ENCODE measurements at regions not wholly inside any gene's neighbourhood (a gene's known extent, or its start where the extent isn't known, plus 50 kb on each side); places are given as distances from the start of the nearest gene placed in this dataset.

GRCh38 chr4:116953947-116954346 lies 131.4 kb downstream of the TRAM1L1 start:
- no peaks in the 10 kb centered on the region for H3K36me3 Mint-ChIP-seq (ENCODE audit: low read depth)
- no peak for TF ChIP-seq CTCF (conservative IDR thresholded peaks at IDR 0.05)
- H3K4me3 Mint-ChIP-seq = no peak overlapping the region
- H3K4me1 Mint-ChIP-seq = peaks cover 3% of the 10 kb centered on the region
- no peak overlapping the region for H3K27ac Mint-ChIP-seq (ENCODE audit: unreplicated experiment)
- DNase-seq (ENCODE audit: low read depth, low spot score) = no peak
- no peaks in the 10 kb centered on the region for H3K27me3 Mint-ChIP-seq (ENCODE audit: low read depth)
- H3K9me3 Mint-ChIP-seq = no peaks in the 10 kb centered on the region

DNA sequence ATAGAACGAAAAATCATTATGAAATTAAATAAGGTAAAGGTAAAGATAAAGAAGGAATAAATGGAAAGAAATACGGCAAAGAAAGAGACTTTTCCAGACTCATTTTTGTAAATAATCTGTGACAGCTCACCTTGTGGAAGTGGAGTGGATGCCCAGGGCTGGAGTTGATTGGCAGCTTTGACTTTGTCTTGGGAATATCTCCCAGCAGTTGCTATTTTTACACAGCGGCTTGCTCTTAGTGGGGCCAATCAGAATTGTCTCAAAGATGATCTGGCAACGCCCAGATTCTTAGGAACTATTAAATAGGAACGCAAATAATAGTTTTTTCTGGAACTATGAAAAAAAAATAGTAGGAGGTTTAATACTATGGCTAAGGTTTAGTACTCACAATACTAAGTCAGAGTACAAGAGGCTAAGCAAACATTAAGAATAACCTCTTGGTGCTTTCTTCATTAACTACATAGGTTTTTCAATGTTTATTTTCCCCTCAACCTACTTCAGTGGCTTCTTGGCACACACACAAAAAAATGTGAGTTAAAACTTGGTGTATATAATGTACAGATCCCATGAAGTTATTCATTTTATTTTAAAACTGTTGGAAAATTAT lies 132.7 kb downstream of the TRAM1L1 start:
- Mint-ChIP-seq H3K4me3 (no peak overlapping the region), H3K9me3 (no peaks in the 10 kb centered on the region), H3K27ac (ENCODE audit: unreplicated experiment) (no peak overlapping the region), H3K4me1 (peaks cover 3% of the 10 kb centered on the region), H3K27me3 (ENCODE audit: low read depth) (no peaks in the 10 kb centered on the region), H3K36me3 (ENCODE audit: low read depth) (no peaks in the 10 kb centered on the region)
- DNase-seq (ENCODE audit: low read depth, low spot score) = no peak
- no peak for TF ChIP-seq CTCF (conservative IDR thresholded peaks at IDR 0.05)

DNA sequence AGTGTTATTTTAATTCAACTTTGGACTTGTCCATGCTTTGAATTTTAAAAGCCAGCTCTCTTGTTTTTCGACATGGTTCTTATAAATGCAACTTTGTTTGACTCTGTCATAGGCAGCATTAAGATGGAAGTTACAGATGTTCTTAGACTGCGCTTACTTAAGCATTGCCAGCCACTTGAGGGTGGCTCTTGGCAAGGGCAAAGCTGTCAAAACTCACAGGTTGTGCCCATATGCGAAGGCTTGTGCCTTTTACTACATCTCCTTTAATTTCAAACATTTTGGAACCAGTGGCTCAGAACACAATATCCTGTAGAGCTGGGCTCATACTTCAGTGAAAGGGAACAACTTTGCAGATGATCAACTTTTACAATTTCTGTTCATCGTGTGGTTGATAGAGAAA lies 135.5 kb downstream of the TRAM1L1 start:
- TF ChIP-seq CTCF (conservative IDR thresholded peaks at IDR 0.05) = no peak
- no peaks in the 10 kb centered on the region for H3K27me3 Mint-ChIP-seq (ENCODE audit: low read depth)
- H3K9me3 Mint-ChIP-seq = no peaks in the 10 kb centered on the region
- DNase-seq (ENCODE audit: low read depth, low spot score) = no peak
- no peak overlapping the region for H3K27ac Mint-ChIP-seq (ENCODE audit: unreplicated experiment)
- H3K4me1 Mint-ChIP-seq = no peaks in the 10 kb centered on the region
- no peaks in the 10 kb centered on the region for H3K36me3 Mint-ChIP-seq (ENCODE audit: low read depth)
- no peak overlapping the region for H3K4me3 Mint-ChIP-seq

GRCh38 chr4:116942315-116942714 lies 143.1 kb downstream of the TRAM1L1 start:
- no peaks in the 10 kb centered on the region for H3K9me3 Mint-ChIP-seq
- H3K27ac Mint-ChIP-seq (ENCODE audit: unreplicated experiment) = no peak overlapping the region
- no peaks in the 10 kb centered on the region for H3K4me1 Mint-ChIP-seq
- TF ChIP-seq CTCF (conservative IDR thresholded peaks at IDR 0.05) = no peak
- H3K4me3 Mint-ChIP-seq = no peak overlapping the region
- no peaks in the 10 kb centered on the region for H3K36me3 Mint-ChIP-seq (ENCODE audit: low read depth)
- no peak for DNase-seq (ENCODE audit: low read depth, low spot score)
- no peaks in the 10 kb centered on the region for H3K27me3 Mint-ChIP-seq (ENCODE audit: low read depth)

GRCh38 chr4:116930329-116930728 lies 155.0 kb downstream of the TRAM1L1 start:
- no peak overlapping the region for H3K27ac Mint-ChIP-seq (ENCODE audit: unreplicated experiment)
- peaks cover 4% of the 10 kb centered on the region for H3K4me1 Mint-ChIP-seq
- no peak overlapping the region for H3K4me3 Mint-ChIP-seq
- H3K27me3 Mint-ChIP-seq (ENCODE audit: low read depth) = peaks cover 18% of the 10 kb centered on the region
- DNase-seq (ENCODE audit: low read depth, low spot score) = no peak
- no peaks in the 10 kb centered on the region for H3K36me3 Mint-ChIP-seq (ENCODE audit: low read depth)
- TF ChIP-seq CTCF (conservative IDR thresholded peaks at IDR 0.05) = no peak
- H3K9me3 Mint-ChIP-seq = no peaks in the 10 kb centered on the region
